SK-N-SH treated with all-trans-retinoic acid at 6 μM for 48 hours (cell line): ENCODE measurements at regions not wholly inside any gene's neighbourhood (a gene's known extent, or its start where the extent isn't known, plus 50 kb on each side); places are given as distances from the start of the nearest gene placed in this dataset.

Experiments
- ATAC-seq: fragments of 200-7000 bp; cut with Tn5 transposase; 3 replicates; pipeline ENCODE4 v1.9.1; 2020; ENCODE audit warnings: mild to moderate bottlenecking, moderate library complexity
- ARNTL ChIP-seq: fragments of 450-650 bp; formaldehyde crosslinking; IDR thresholded peaks from 2 replicates; pipeline ENCODE4 v1.5.0; 2020; ENCODE audit warnings: low read depth, mild to moderate bottlenecking, moderate library complexity, borderline replicate concordance
- BACH2 ChIP-seq: fragments of 250-450 bp; sonication (Bioruptor Pico); IDR thresholded peaks from 2 replicates; pipeline ENCODE4 v1.9.0; 2021; ENCODE audit warnings: mild to moderate bottlenecking, borderline replicate concordance
- CSDC2 ChIP-seq: fragments of 250-450 bp; sonication (Bioruptor Pico); IDR thresholded peaks from 2 replicates; pipeline ENCODE4 v1.5.0; 2020; ENCODE audit warnings: mild to moderate bottlenecking, moderate library complexity
- ESRRG ChIP-seq: fragments of 250-450 bp; sonication (Bioruptor Pico); IDR thresholded peaks from 2 replicates; pipeline ENCODE4 v1.6.1; 2021; ENCODE audit warnings: mild to moderate bottlenecking
- GLIS3 ChIP-seq: fragments of 250-450 bp; sonication (Bioruptor Pico); IDR thresholded peaks from 2 replicates; pipeline ENCODE4 v1.5.0; 2020; ENCODE audit warnings: mild to moderate bottlenecking, moderate library complexity
- OSR1 ChIP-seq: fragments of 250-450 bp; sonication (Bioruptor Pico); IDR thresholded peaks from 2 replicates; pipeline ENCODE4 v1.8.0; 2022; ENCODE audit warnings: moderate library complexity, mild to moderate bottlenecking, inconsistent platforms
- RARB ChIP-seq: fragments of 250-450 bp; sonication (Bioruptor Pico); IDR thresholded peaks from 2 replicates; pipeline ENCODE4 v1.8.0; 2021; ENCODE audit warnings: mild to moderate bottlenecking, moderate library complexity
- SNAI2 ChIP-seq: fragments of 250-450 bp; sonication (Bioruptor Pico); IDR thresholded peaks from 2 replicates; pipeline ENCODE4 v1.5.0; 2020; ENCODE audit warnings: mild to moderate bottlenecking, moderate library complexity
- TCF4 ChIP-seq: fragments of 250-450 bp; sonication (Bioruptor Pico); IDR thresholded peaks from 2 replicates; pipeline ENCODE4 v1.8.0; 2021; ENCODE audit warnings: mild to moderate bottlenecking, moderate library complexity, borderline replicate concordance
- TOX ChIP-seq: fragments of 250-450 bp; sonication (Bioruptor Pico); IDR thresholded peaks from 2 replicates; pipeline ENCODE4 v1.8.0; 2021; ENCODE audit warnings: mild to moderate bottlenecking, moderate library complexity, borderline replicate concordance
- ZFP3 ChIP-seq: fragments of 250-450 bp; sonication (Bioruptor Pico); IDR thresholded peaks from 2 replicates; pipeline ENCODE4 v1.5.0; 2020; ENCODE audit warnings: mild to moderate bottlenecking, moderate library complexity
- ZNF565 ChIP-seq: fragments of 450-650 bp; formaldehyde crosslinking; conservative IDR thresholded peaks from 2 replicates; pipeline ENCODE4 v1.5.0; 2020; ENCODE audit warnings: low read depth, mild to moderate bottlenecking, moderate library complexity
- TF ChIP-seq, protein P1 (sequence below): fragments of 250-450 bp; sonication (Bioruptor Pico); IDR thresholded peaks from 2 replicates; pipeline ENCODE4 v1.5.0; 2020; ENCODE audit warnings: mild to moderate bottlenecking, moderate library complexity
- TF ChIP-seq, protein P2 (sequence below): fragments of 250-450 bp; sonication (Bioruptor Pico); IDR thresholded peaks from 2 replicates; pipeline ENCODE4 v1.5.1; 2021; ENCODE audit warnings: mild to moderate bottlenecking, moderate library complexity
- TF ChIP-seq, protein P3 (sequence below): fragments of 250-450 bp; sonication (Bioruptor Pico); IDR thresholded peaks from 2 replicates; pipeline ENCODE4 v1.5.1; 2020; ENCODE audit warnings: low read depth, mild to moderate bottlenecking, moderate library complexity

DNA sequence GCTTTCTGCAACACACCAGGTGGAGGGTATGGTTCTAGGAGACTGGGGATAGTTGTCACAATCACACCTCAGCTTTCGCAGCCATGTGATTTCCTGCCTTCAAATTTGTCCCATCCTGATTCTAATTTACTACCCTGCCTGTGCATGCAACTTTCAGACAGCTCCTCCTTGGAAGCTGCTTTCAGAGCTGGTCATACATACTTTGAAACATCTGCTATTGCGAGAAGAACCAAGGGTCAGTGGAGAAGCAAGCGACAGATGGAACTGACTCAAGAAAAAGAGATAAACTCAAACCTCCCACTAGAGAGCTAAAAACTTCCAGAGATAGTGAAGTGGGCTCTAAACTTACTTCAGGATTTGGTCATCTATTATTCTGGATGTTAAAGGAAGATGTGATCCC, 381.7 kb upstream of the FGF13 start (continued):
- TF ChIP-seq, protein P1, sequence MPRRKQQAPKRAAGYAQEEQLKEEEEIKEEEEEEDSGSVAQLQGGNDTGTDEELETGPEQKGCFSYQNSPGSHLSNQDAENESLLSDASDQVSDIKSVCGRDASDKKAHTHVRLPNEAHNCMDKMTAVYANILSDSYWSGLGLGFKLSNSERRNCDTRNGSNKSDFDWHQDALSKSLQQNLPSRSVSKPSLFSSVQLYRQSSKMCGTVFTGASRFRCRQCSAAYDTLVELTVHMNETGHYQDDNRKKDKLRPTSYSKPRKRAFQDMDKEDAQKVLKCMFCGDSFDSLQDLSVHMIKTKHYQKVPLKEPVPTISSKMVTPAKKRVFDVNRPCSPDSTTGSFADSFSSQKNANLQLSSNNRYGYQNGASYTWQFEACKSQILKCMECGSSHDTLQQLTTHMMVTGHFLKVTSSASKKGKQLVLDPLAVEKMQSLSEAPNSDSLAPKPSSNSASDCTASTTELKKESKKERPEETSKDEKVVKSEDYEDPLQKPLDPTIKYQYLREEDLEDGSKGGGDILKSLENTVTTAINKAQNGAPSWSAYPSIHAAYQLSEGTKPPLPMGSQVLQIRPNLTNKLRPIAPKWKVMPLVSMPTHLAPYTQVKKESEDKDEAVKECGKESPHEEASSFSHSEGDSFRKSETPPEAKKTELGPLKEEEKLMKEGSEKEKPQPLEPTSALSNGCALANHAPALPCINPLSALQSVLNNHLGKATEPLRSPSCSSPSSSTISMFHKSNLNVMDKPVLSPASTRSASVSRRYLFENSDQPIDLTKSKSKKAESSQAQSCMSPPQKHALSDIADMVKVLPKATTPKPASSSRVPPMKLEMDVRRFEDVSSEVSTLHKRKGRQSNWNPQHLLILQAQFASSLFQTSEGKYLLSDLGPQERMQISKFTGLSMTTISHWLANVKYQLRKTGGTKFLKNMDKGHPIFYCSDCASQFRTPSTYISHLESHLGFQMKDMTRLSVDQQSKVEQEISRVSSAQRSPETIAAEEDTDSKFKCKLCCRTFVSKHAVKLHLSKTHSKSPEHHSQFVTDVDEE, result no peak

DNA sequence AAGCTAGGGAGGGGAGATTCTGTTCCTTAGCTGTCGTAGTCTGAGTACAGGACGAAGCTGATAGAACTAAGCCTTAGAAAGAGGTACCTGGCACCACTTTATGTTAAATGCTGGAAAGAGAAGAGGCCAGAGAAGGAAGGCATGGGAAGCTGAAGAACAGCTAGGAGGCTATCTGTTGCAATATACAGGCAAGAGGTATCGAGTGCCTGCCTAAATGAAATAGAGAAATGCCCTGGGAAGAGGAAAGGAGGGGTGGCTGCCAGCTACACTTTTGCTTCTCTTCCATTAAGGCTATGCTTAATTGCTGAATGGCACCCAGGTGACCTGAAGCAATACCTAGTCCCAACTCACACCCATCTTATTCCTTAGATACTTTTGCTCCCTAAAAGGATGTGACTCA, 380.4 kb upstream of the FGF13 start:
- ATAC-seq, result no peak
- TF ChIP-seq ESRRG (CRISPR knock-in tag) (no peak), GLIS3 (CRISPR knock-in tag) (no peak), RARB (CRISPR knock-in tag) (no peak), SNAI2 (CRISPR knock-in tag) (no peak), OSR1 (CRISPR knock-in tag) (no peak), CSDC2 (CRISPR knock-in tag) (no peak), ARNTL (CRISPR knock-in tag) (no peak), BACH2 (CRISPR knock-in tag) (no peak), ZNF565 (no peak)
- TF ChIP-seq, protein P2, sequence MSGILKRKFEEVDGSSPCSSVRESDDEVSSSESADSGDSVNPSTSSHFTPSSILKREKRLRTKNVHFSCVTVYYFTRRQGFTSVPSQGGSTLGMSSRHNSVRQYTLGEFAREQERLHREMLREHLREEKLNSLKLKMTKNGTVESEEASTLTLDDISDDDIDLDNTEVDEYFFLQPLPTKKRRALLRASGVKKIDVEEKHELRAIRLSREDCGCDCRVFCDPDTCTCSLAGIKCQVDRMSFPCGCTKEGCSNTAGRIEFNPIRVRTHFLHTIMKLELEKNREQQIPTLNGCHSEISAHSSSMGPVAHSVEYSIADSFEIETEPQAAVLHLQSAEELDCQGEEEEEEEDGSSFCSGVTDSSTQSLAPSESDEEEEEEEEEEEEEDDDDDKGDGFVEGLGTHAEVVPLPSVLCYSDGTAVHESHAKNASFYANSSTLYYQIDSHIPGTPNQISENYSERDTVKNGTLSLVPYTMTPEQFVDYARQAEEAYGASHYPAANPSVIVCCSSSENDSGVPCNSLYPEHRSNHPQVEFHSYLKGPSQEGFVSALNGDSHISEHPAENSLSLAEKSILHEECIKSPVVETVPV (CRISPR knock-in tag), result no peak
- TF ChIP-seq, protein P1, result no peak

DNA sequence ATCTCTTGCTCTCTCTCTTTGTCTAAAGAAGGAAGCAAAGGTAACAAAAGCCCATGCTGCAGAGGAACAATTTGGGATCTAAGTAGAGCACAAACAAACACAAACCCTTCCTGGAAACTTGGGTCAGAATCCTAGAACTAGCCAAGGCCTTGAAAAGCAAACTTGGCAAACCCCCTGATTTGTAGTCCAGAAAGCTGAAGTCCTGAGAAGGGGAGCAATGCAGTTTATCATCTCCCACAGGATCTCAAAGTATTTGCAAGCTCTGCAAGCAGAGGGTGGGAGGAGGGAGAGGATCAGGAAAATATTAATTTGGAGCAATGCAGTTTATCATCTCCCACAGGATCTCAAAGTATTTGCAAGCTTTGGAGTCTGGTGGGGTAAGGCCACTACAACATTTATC, 379.5 kb upstream of the FGF13 start:
- TF ChIP-seq GLIS3 (CRISPR knock-in tag), result no peak
- TF ChIP-seq TOX (CRISPR knock-in tag), result no peak
- TF ChIP-seq, protein P1, result no peak
- TF ChIP-seq BACH2 (CRISPR knock-in tag), result no peak
- TF ChIP-seq ESRRG (CRISPR knock-in tag), result no peak
- no peak for TF ChIP-seq ZFP3 (CRISPR knock-in tag)
- no peak for TF ChIP-seq TCF4 (CRISPR knock-in tag)
- TF ChIP-seq, protein P3, sequence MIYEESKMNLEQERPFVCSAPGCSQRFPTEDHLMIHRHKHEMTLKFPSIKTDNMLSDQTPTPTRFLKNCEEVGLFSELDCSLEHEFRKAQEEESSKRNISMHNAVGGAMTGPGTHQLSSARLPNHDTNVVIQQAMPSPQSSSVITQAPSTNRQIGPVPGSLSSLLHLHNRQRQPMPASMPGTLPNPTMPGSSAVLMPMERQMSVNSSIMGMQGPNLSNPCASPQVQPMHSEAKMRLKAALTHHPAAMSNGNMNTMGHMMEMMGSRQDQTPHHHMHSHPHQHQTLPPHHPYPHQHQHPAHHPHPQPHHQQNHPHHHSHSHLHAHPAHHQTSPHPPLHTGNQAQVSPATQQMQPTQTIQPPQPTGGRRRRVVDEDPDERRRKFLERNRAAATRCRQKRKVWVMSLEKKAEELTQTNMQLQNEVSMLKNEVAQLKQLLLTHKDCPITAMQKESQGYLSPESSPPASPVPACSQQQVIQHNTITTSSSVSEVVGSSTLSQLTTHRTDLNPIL (CRISPR knock-in tag), result no peak
- TF ChIP-seq, protein P2 (CRISPR knock-in tag), result no peak
- TF ChIP-seq OSR1 (CRISPR knock-in tag), result no peak
- ATAC-seq, result no peak
